ENCODE measurements at regions not wholly inside any gene's neighbourhood (a gene's known extent, or its start where the extent isn't known, plus 50 kb on each side); places are given as distances from the start of the nearest gene placed in this dataset.

- FAIRE-seq (no peak), DNase-seq (ENCODE audit: low read depth, low spot score) (peak; percentile 24)
- ChIA-PET POLR2A (no interaction called here), CTCF (no interaction called here)
- no peaks in the 10 kb centered on the region for H3K36me3 ChIP-seq (ENCODE audit: control insufficient read depth in 2 of 2, extremely low read depth in 1 of 2, insufficient read depth in 2 of 2, low read length in 2 of 2)
- no TSS peak for BruUV-seq (replicated peaks)
- no peaks in the 10 kb centered on the region for H4K20me1 ChIP-seq (replicated peaks; ENCODE audit: control insufficient read depth, extremely low read depth, insufficient read depth, low read length)
- dilution Hi-C loops (cut with MboI; ENCODE audit: extremely low pct_ligation_motif_present, low sequenced_read_pairs) (no loop called here), intact Hi-C loops (cut with micrococcal nuclease) (no loop called here)
- no peak overlapping the region for H3K4me2 ChIP-seq (ENCODE audit: insufficient read depth, low read length)
- H3K9me1 ChIP-seq (replicated peaks; ENCODE audit: control insufficient read depth, extremely low read depth, insufficient read depth, low read length) = no peaks in the 10 kb centered on the region
- TF ChIP-seq POLR2A (IDR thresholded peaks at IDR 0.05; ENCODE audit: low read depth, low read length) (no peak), GATA2 (IDR thresholded peaks at IDR 0.05; ENCODE audit: insufficient read depth, insufficient read length, low read depth, low read length) (no peak), MYC (IDR thresholded peaks at IDR 0.05; ENCODE audit: low read depth, low read length) (no peak), POLR2AphosphoS5 (IDR thresholded peaks at IDR 0.05; ENCODE audit: insufficient read depth, low read depth, low read length) (no peak), FOS (IDR thresholded peaks at IDR 0.05; ENCODE audit: borderline replicate concordance, insufficient read depth, low read length) (no peak)
- TF ChIP-seq, protein P1, sequence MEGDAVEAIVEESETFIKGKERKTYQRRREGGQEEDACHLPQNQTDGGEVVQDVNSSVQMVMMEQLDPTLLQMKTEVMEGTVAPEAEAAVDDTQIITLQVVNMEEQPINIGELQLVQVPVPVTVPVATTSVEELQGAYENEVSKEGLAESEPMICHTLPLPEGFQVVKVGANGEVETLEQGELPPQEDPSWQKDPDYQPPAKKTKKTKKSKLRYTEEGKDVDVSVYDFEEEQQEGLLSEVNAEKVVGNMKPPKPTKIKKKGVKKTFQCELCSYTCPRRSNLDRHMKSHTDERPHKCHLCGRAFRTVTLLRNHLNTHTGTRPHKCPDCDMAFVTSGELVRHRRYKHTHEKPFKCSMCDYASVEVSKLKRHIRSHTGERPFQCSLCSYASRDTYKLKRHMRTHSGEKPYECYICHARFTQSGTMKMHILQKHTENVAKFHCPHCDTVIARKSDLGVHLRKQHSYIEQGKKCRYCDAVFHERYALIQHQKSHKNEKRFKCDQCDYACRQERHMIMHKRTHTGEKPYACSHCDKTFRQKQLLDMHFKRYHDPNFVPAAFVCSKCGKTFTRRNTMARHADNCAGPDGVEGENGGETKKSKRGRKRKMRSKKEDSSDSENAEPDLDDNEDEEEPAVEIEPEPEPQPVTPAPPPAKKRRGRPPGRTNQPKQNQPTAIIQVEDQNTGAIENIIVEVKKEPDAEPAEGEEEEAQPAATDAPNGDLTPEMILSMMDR (IDR thresholded peaks at IDR 0.05; ENCODE audit: extremely low read depth in 1 of 2, insufficient read depth in 1 of 2, low read depth in 1 of 2, low read length in 2 of 2) = no peak
- TF ChIP-seq, protein P2, sequence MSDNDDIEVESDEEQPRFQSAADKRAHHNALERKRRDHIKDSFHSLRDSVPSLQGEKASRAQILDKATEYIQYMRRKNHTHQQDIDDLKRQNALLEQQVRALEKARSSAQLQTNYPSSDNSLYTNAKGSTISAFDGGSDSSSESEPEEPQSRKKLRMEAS (IDR thresholded peaks at IDR 0.05; ENCODE audit: insufficient read depth, insufficient read length) = no peak
- H3K4me3 ChIP-seq (replicated peaks in 1 of 3; ENCODE audit: insufficient read depth in 1 of 3, low read depth in 1 of 3, low read length in 3 of 3) = no peak overlapping the region
- H3K27ac ChIP-seq (ENCODE audit: insufficient read depth, low read depth, low read length) = no peak overlapping the region
- no peaks in the 10 kb centered on the region for H3K9me3 ChIP-seq (replicated peaks; ENCODE audit: control insufficient read depth, insufficient read depth, low read length)
- no peaks in the 10 kb centered on the region for H3K27me3 ChIP-seq (ENCODE audit: control insufficient read depth in 2 of 2, insufficient read depth in 2 of 2, low read length in 2 of 2)
- H3K4me1 ChIP-seq (ENCODE audit: control insufficient read depth, extremely low read depth, insufficient read depth, low read length) = no peaks in the 10 kb centered on the region
- no peak overlapping the region for H3K9ac ChIP-seq (replicated peaks; ENCODE audit: extremely low read depth, insufficient read depth, low read length)
- H3K79me2 ChIP-seq (ENCODE audit: control insufficient read depth, insufficient read depth, low read length) = no peaks in the 10 kb centered on the region
- no peak overlapping the region for H2AFZ ChIP-seq (ENCODE audit: low read depth, low read length)
Observed at GRCh38 chr6:112613410-112613809, 266.3 kb downstream of the RFPL4B start.

Measured in endothelial cell of umbilical vein (primary cell).